ENCODE measurements at regions not wholly inside any gene's neighbourhood (a gene's known extent, or its start where the extent isn't known, plus 50 kb on each side); places are given as distances from the start of the nearest gene placed in this dataset.

GRCh38 chr13:56189439-56189838 lies 951.3 kb upstream of the PRR20A start:
- Histone ChIP-seq H3K27me3 (ENCODE audit: control insufficient read depth, insufficient read depth, low read length) (no peaks in the 10 kb centered on the region), H3K9me3 (ENCODE audit: control insufficient read depth, insufficient read depth, low read length) (peaks cover 3% of the 10 kb centered on the region; the same call in 1 of the 2 replicates), H3K27ac (ENCODE audit: low read depth, low read length) (no peak overlapping the region), H3K9ac (ENCODE audit: low read depth, low read length) (no peak overlapping the region), H3K4me1 (ENCODE audit: control insufficient read depth, insufficient read depth, low read length) (no peaks in the 10 kb centered on the region), H3K36me3 (ENCODE audit: control insufficient read depth, insufficient read depth, low read length) (no peaks in the 10 kb centered on the region), H3K4me3 (ENCODE audit: low read depth, low read length) (no peak overlapping the region)

- no peak overlapping the region for H3K9ac ChIP-seq (ENCODE audit: low read depth, low read length)
- H3K9me3 ChIP-seq (ENCODE audit: control insufficient read depth, insufficient read depth, low read length), result peaks cover 3% of the 10 kb centered on the region; the same call in 1 of the 2 replicates
- no peaks in the 10 kb centered on the region for H3K36me3 ChIP-seq (ENCODE audit: control insufficient read depth, insufficient read depth, low read length)
- no peak overlapping the region for H3K4me3 ChIP-seq (ENCODE audit: low read depth, low read length)
- H3K27me3 ChIP-seq (ENCODE audit: control insufficient read depth, insufficient read depth, low read length), result no peaks in the 10 kb centered on the region
- no peak overlapping the region for H3K27ac ChIP-seq (ENCODE audit: low read depth, low read length)
- H3K4me1 ChIP-seq (ENCODE audit: control insufficient read depth, insufficient read depth, low read length), result no peaks in the 10 kb centered on the region
Observed at GRCh38 chr13:56189978-56190377, 950.7 kb upstream of the PRR20A start.

- no peak overlapping the region for H3K4me3 ChIP-seq (ENCODE audit: low read depth, low read length)
- H3K27ac ChIP-seq (ENCODE audit: low read depth, low read length), result no peak overlapping the region
- H3K4me1 ChIP-seq (ENCODE audit: control insufficient read depth, insufficient read depth, low read length), result peaks cover 18% of the 10 kb centered on the region
- no peak overlapping the region for H3K9ac ChIP-seq (ENCODE audit: low read depth, low read length)
- H3K27me3 ChIP-seq (ENCODE audit: control insufficient read depth, insufficient read depth, low read length), result no peaks in the 10 kb centered on the region
- no peaks in the 10 kb centered on the region for H3K9me3 ChIP-seq (ENCODE audit: control insufficient read depth, insufficient read depth, low read length)
- H3K36me3 ChIP-seq (ENCODE audit: control insufficient read depth, insufficient read depth, low read length), result no peaks in the 10 kb centered on the region
Observed at GRCh38 chr13:56198350-56198749, 942.4 kb upstream of the PRR20A start.

- H3K4me3 ChIP-seq (ENCODE audit: low read depth, low read length), result no peak overlapping the region
- no peak overlapping the region for H3K9ac ChIP-seq (ENCODE audit: low read depth, low read length)
- H3K4me1 ChIP-seq (ENCODE audit: control insufficient read depth, insufficient read depth, low read length), result peaks cover 18% of the 10 kb centered on the region
- H3K27me3 ChIP-seq (ENCODE audit: control insufficient read depth, insufficient read depth, low read length), result no peaks in the 10 kb centered on the region
- no peaks in the 10 kb centered on the region for H3K9me3 ChIP-seq (ENCODE audit: control insufficient read depth, insufficient read depth, low read length)
- no peak overlapping the region for H3K27ac ChIP-seq (ENCODE audit: low read depth, low read length)
- no peaks in the 10 kb centered on the region for H3K36me3 ChIP-seq (ENCODE audit: control insufficient read depth, insufficient read depth, low read length)
Observed at GRCh38 chr13:56201834-56202233, 938.9 kb upstream of the PRR20A start.

GRCh38 chr13:56216221-56216620 lies 924.5 kb upstream of the PRR20A start:
- Histone ChIP-seq H3K9me3 (ENCODE audit: control insufficient read depth, insufficient read depth, low read length) (no peaks in the 10 kb centered on the region; the same call in 1 of the 2 replicates), H3K27ac (ENCODE audit: low read depth, low read length) (no peak overlapping the region), H3K36me3 (ENCODE audit: control insufficient read depth, insufficient read depth, low read length) (no peaks in the 10 kb centered on the region), H3K27me3 (ENCODE audit: control insufficient read depth, insufficient read depth, low read length) (no peaks in the 10 kb centered on the region), H3K4me1 (ENCODE audit: control insufficient read depth, insufficient read depth, low read length) (0 out of 2 replicates have a peak, but pooled peaks cover 2% of the 10 kb centered on the region), H3K9ac (ENCODE audit: low read depth, low read length) (no peak overlapping the region), H3K4me3 (ENCODE audit: low read depth, low read length) (no peak overlapping the region)

GRCh38 chr13:56247692-56248091 lies 893.0 kb upstream of the PRR20A start:
- no peak overlapping the region for H3K9ac ChIP-seq (ENCODE audit: low read depth, low read length)
- H3K27me3 ChIP-seq (ENCODE audit: control insufficient read depth, insufficient read depth, low read length), result no peaks in the 10 kb centered on the region
- no peaks in the 10 kb centered on the region for H3K9me3 ChIP-seq (ENCODE audit: control insufficient read depth, insufficient read depth, low read length)
- H3K4me1 ChIP-seq (ENCODE audit: control insufficient read depth, insufficient read depth, low read length), result no peaks in the 10 kb centered on the region
- no peak overlapping the region for H3K4me3 ChIP-seq (ENCODE audit: low read depth, low read length)
- H3K36me3 ChIP-seq (ENCODE audit: control insufficient read depth, insufficient read depth, low read length), result no peaks in the 10 kb centered on the region
- no peak overlapping the region for H3K27ac ChIP-seq (ENCODE audit: low read depth, low read length)

- H3K27ac ChIP-seq (ENCODE audit: low read depth, low read length), result no peak overlapping the region
- H3K4me3 ChIP-seq (ENCODE audit: low read depth, low read length), result no peak overlapping the region
- no peaks in the 10 kb centered on the region for H3K27me3 ChIP-seq (ENCODE audit: control insufficient read depth, insufficient read depth, low read length)
- no peaks in the 10 kb centered on the region for H3K9me3 ChIP-seq (ENCODE audit: control insufficient read depth, insufficient read depth, low read length)
- no peaks in the 10 kb centered on the region for H3K4me1 ChIP-seq (ENCODE audit: control insufficient read depth, insufficient read depth, low read length)
- H3K9ac ChIP-seq (ENCODE audit: low read depth, low read length), result no peak overlapping the region
- H3K36me3 ChIP-seq (ENCODE audit: control insufficient read depth, insufficient read depth, low read length), result no peaks in the 10 kb centered on the region
Observed at GRCh38 chr13:56271686-56272085, 869.0 kb upstream of the PRR20A start.

- H3K36me3 ChIP-seq (ENCODE audit: control insufficient read depth, insufficient read depth, low read length), result no peaks in the 10 kb centered on the region
- peaks cover 2% of the 10 kb centered on the region; the same call in 1 of the 2 replicates for H3K9me3 ChIP-seq (ENCODE audit: control insufficient read depth, insufficient read depth, low read length)
- no peaks in the 10 kb centered on the region for H3K27me3 ChIP-seq (ENCODE audit: control insufficient read depth, insufficient read depth, low read length)
- no peak overlapping the region for H3K27ac ChIP-seq (ENCODE audit: low read depth, low read length)
- H3K4me1 ChIP-seq (ENCODE audit: control insufficient read depth, insufficient read depth, low read length), result no peaks in the 10 kb centered on the region
- no peak overlapping the region for H3K9ac ChIP-seq (ENCODE audit: low read depth, low read length)
- no peak overlapping the region for H3K4me3 ChIP-seq (ENCODE audit: low read depth, low read length)
Observed at GRCh38 chr13:56283262-56283828, 857.4 kb upstream of the PRR20A start.

GRCh38 chr13:56299650-56300049 lies 841.1 kb upstream of the PRR20A start:
- H3K9me3 ChIP-seq (ENCODE audit: control insufficient read depth, insufficient read depth, low read length), result no peaks in the 10 kb centered on the region
- no peaks in the 10 kb centered on the region for H3K36me3 ChIP-seq (ENCODE audit: control insufficient read depth, insufficient read depth, low read length)
- no peak overlapping the region for H3K4me3 ChIP-seq (ENCODE audit: low read depth, low read length)
- H3K27me3 ChIP-seq (ENCODE audit: control insufficient read depth, insufficient read depth, low read length), result no peaks in the 10 kb centered on the region
- no peak overlapping the region for H3K9ac ChIP-seq (ENCODE audit: low read depth, low read length)
- peaks cover 6% of the 10 kb centered on the region; the same call in 1 of the 2 replicates for H3K4me1 ChIP-seq (ENCODE audit: control insufficient read depth, insufficient read depth, low read length)
- H3K27ac ChIP-seq (ENCODE audit: low read depth, low read length), result no peak overlapping the region

GRCh38 chr13:56314765-56315164 lies 826.0 kb upstream of the PRR20A start:
- Histone ChIP-seq H3K27ac (ENCODE audit: low read depth, low read length) (no peak overlapping the region), H3K36me3 (ENCODE audit: control insufficient read depth, insufficient read depth, low read length) (no peaks in the 10 kb centered on the region), H3K4me1 (ENCODE audit: control insufficient read depth, insufficient read depth, low read length) (peaks cover 25% of the 10 kb centered on the region), H3K9ac (ENCODE audit: low read depth, low read length) (no peak overlapping the region), H3K9me3 (ENCODE audit: control insufficient read depth, insufficient read depth, low read length) (no peaks in the 10 kb centered on the region), H3K27me3 (ENCODE audit: control insufficient read depth, insufficient read depth, low read length) (no peaks in the 10 kb centered on the region), H3K4me3 (ENCODE audit: low read depth, low read length) (no peak overlapping the region)

- no peaks in the 10 kb centered on the region for H3K27me3 ChIP-seq (ENCODE audit: control insufficient read depth, insufficient read depth, low read length)
- no peaks in the 10 kb centered on the region for H3K9me3 ChIP-seq (ENCODE audit: control insufficient read depth, insufficient read depth, low read length)
- no peaks in the 10 kb centered on the region for H3K36me3 ChIP-seq (ENCODE audit: control insufficient read depth, insufficient read depth, low read length)
- no peak overlapping the region for H3K27ac ChIP-seq (ENCODE audit: low read depth, low read length)
- H3K9ac ChIP-seq (ENCODE audit: low read depth, low read length), result no peak overlapping the region
- no peak overlapping the region for H3K4me3 ChIP-seq (ENCODE audit: low read depth, low read length)
- H3K4me1 ChIP-seq (ENCODE audit: control insufficient read depth, insufficient read depth, low read length), result peaks cover 25% of the 10 kb centered on the region
Observed at GRCh38 chr13:56317841-56318240, 822.9 kb upstream of the PRR20A start.
